ENCODE measurements at regions not wholly inside any gene's neighbourhood (a gene's known extent, or its start where the extent isn't known, plus 50 kb on each side); places are given as distances from the start of the nearest gene placed in this dataset.

- TF ChIP-seq, protein P1, sequence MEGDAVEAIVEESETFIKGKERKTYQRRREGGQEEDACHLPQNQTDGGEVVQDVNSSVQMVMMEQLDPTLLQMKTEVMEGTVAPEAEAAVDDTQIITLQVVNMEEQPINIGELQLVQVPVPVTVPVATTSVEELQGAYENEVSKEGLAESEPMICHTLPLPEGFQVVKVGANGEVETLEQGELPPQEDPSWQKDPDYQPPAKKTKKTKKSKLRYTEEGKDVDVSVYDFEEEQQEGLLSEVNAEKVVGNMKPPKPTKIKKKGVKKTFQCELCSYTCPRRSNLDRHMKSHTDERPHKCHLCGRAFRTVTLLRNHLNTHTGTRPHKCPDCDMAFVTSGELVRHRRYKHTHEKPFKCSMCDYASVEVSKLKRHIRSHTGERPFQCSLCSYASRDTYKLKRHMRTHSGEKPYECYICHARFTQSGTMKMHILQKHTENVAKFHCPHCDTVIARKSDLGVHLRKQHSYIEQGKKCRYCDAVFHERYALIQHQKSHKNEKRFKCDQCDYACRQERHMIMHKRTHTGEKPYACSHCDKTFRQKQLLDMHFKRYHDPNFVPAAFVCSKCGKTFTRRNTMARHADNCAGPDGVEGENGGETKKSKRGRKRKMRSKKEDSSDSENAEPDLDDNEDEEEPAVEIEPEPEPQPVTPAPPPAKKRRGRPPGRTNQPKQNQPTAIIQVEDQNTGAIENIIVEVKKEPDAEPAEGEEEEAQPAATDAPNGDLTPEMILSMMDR (conservative IDR thresholded peaks at IDR 0.05): no peak
- no peak for TF ChIP-seq ZFX (IDR thresholded peaks at IDR 0.05)
Measured at GRCh38 chr12:126312457-126312856, 1247.2 kb downstream of the AACS start.
